GM23338 (cell line): ENCODE measurements at regions not wholly inside any gene's neighbourhood (a gene's known extent, or its start where the extent isn't known, plus 50 kb on each side); places are given as distances from the start of the nearest gene placed in this dataset.

Experiments used
- EZH2 ChIP-seq: fragments of 200-600 bp; sonication (generic); IDR thresholded peaks from one replicate; pipeline ENCODE4 v1.8.0; 2017; ENCODE audit warnings: antibody characterized with exemption, mild to moderate bottlenecking, low read depth; ENCODE audit not compliant: unreplicated experiment
- POLR2AphosphoS5 ChIP-seq: IDR thresholded peaks from 2 replicates; pipeline ENCODE4 v1.6.1; 2016; ENCODE audit warnings: antibody characterized with exemption, low read depth
- REST ChIP-seq: IDR thresholded peaks from one replicate; pipeline ENCODE4 v1.6.1; 2018; ENCODE audit warnings: antibody characterized with exemption; ENCODE audit not compliant: unreplicated experiment
- TF ChIP-seq, protein P1 (sequence below), 2 experiments: fragments of 200-600 bp in 1 of 2; sonication (generic) in 1 of 2; conservative IDR thresholded peaks; 2 replicates each; pipeline versions ENCODE4 v1.5.1 to v1.6.1; 2016 to 2017; ENCODE audit warnings: antibody characterized with exemption in 2 of 2, low read depth in 2 of 2, mild to moderate bottlenecking in 2 of 2, moderate library complexity in 1 of 2

GRCh38 chr4:23225564-23225963 lies 532.8 kb downstream of the GBA3 start:
- TF ChIP-seq, protein P1, sequence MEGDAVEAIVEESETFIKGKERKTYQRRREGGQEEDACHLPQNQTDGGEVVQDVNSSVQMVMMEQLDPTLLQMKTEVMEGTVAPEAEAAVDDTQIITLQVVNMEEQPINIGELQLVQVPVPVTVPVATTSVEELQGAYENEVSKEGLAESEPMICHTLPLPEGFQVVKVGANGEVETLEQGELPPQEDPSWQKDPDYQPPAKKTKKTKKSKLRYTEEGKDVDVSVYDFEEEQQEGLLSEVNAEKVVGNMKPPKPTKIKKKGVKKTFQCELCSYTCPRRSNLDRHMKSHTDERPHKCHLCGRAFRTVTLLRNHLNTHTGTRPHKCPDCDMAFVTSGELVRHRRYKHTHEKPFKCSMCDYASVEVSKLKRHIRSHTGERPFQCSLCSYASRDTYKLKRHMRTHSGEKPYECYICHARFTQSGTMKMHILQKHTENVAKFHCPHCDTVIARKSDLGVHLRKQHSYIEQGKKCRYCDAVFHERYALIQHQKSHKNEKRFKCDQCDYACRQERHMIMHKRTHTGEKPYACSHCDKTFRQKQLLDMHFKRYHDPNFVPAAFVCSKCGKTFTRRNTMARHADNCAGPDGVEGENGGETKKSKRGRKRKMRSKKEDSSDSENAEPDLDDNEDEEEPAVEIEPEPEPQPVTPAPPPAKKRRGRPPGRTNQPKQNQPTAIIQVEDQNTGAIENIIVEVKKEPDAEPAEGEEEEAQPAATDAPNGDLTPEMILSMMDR (conservative IDR thresholded peaks at IDR 0.05; ENCODE audit: low read depth in 2 of 2): no peak
- TF ChIP-seq EZH2 (no peak), POLR2AphosphoS5 (no peak), REST (no peak)
